CD4-positive, alpha-beta T cell (primary cell): ENCODE measurements at regions not wholly inside any gene's neighbourhood (a gene's known extent, or its start where the extent isn't known, plus 50 kb on each side); places are given as distances from the start of the nearest gene placed in this dataset.

Source experiments
- ATAC-seq: fragments of 200-7000 bp; cut with Tn5 transposase; one replicate; pipeline ENCODE4 v1.10.0; 2022; ENCODE audit warnings: mild to moderate bottlenecking; ENCODE audit not compliant: poor library complexity
- CTCF ChIA-PET: fragments of 350-600 bp; sonication (Branson Sonifier 250); formaldehyde crosslinking; loops from one replicate; lab custom pipeline; 2021; ENCODE audit warnings: antibody characterized with exemption, inconsistent platforms; lab: Charles Lee
- POLR2A ChIA-PET: fragments of 350-600 bp; sonication (Branson Sonifier 250); formaldehyde crosslinking; loops from one replicate; lab custom pipeline; 2021; ENCODE audit warnings: antibody characterized with exemption, inconsistent platforms; lab: Charles Lee
- DNase-seq, 14 experiments: peaks; one replicate each; pipeline ENCODE4 v3.0.0-alpha.2; 2013 to 2020; ENCODE audit warnings: mixed read lengths in 2 of 14
- H3K27ac ChIP-seq, 2 donors: one replicate each; pipeline versions ENCODE4 v1.5.1 to v1.7.0; 2013; ENCODE audit warnings: low read length in 2 of 2, low read depth in 1 of 2, mild to moderate bottlenecking in 1 of 2
- H3K27me3 ChIP-seq, 2 experiments: 1 replicate in 1 of 2; 2 replicates in 1 of 2; pipeline versions ENCODE4 v1.6.1 to v1.7.0; 2013; ENCODE audit warnings: low read length in 2 of 2, control low read depth in 1 of 2, mild to moderate bottlenecking in 1 of 2, moderate library complexity in 1 of 2; ENCODE audit not compliant: insufficient read depth in 2 of 2, control insufficient read depth in 1 of 2
- H3K36me3 ChIP-seq: one replicate; pipeline ENCODE4 v1.6.1; 2013; ENCODE audit warnings: low read length, control low read depth; ENCODE audit not compliant: insufficient read depth
- H3K4me1 ChIP-seq: one replicate; pipeline ENCODE4 v1.6.1; 2013; ENCODE audit warnings: low read length, control low read depth; ENCODE audit not compliant: insufficient read depth
- H3K4me3 ChIP-seq: one replicate; pipeline ENCODE4 v1.5.1; 2013; ENCODE audit warnings: mild to moderate bottlenecking, low read length, moderate library complexity
- H3K9me3 ChIP-seq, 2 experiments: 1 replicate in 1 of 2; 2 replicates in 1 of 2; pipeline versions ENCODE4 v1.6.1 to v1.7.0; 2013; ENCODE audit warnings: low read length in 2 of 2, mild to moderate bottlenecking in 2 of 2, control low read depth in 1 of 2, moderate library complexity in 1 of 2; ENCODE audit not compliant: control insufficient read depth in 1 of 2, insufficient read depth in 1 of 2
- H3K27ac Mint-ChIP-seq: one replicate; pipeline ENCODE4 v1.8.0; 2020; ENCODE audit warnings: mixed read lengths
- H3K27me3 Mint-ChIP-seq: one replicate; pipeline ENCODE4 v1.8.0; 2021; ENCODE audit warnings: mixed read lengths
- H3K36me3 Mint-ChIP-seq: one replicate; pipeline ENCODE4 v1.8.0; 2021; ENCODE audit warnings: low read depth, mixed read lengths
- H3K4me1 Mint-ChIP-seq: one replicate; pipeline ENCODE4 v1.8.0; 2021; ENCODE audit warnings: low read depth, mixed read lengths
- H3K4me3 Mint-ChIP-seq: one replicate; pipeline ENCODE4 v1.8.0; 2020; ENCODE audit warnings: mild to moderate bottlenecking, mixed read lengths
- H3K9me3 Mint-ChIP-seq: one replicate; pipeline ENCODE4 v1.8.0; 2020; ENCODE audit warnings: mixed read lengths
- CTCF ChIP-seq: fragments of 200-600 bp; IDR thresholded peaks from one replicate; pipeline ENCODE4 v1.8.0; 2022; ENCODE audit warnings: antibody characterized with exemption, mild to moderate bottlenecking
- intact Hi-C, 2 experiments: fragments of 100-400 bp; cut with DNase I in 1 of 2; cut with micrococcal nuclease in 1 of 2; formaldehyde crosslinking; loops; one replicate each; pipeline versions ENCODE4 v1.15.1 to v1.9.0; 2023 to 2025; cut with DNase I, micrococcal nuclease

DNA sequence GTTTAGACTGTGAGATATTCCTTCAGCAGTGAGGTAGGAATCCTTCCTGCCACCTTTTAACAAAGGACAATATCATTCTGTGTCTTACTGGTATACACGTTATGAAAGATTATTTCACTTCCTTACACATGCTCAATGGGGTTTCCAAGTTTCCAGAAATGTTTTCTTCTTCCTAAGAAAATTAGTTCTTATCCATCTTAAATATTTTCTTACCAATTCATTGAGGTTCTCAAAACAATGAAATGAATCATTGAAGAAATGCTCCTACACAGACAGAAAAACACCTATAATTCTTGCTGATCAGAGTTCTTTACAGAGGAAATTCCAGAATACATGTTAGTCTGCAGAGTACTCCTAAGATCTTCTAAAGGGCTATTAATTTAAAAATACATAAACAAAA, 51.4 kb upstream of the SEC61G start:
- no peak for ATAC-seq
- Mint-ChIP-seq H3K27ac (no peak overlapping the region), H3K4me3 (no peak overlapping the region), H3K27me3 (peaks cover 4% of the 10 kb centered on the region), H3K9me3 (no peaks in the 10 kb centered on the region), H3K4me1 (no peaks in the 10 kb centered on the region), H3K36me3 (no peaks in the 10 kb centered on the region)
- H3K27me3 ChIP-seq = no peaks in the 10 kb centered on the region
- ChIA-PET CTCF (no interaction called here), POLR2A (no interaction called here)
- no peaks in the 10 kb centered on the region for H3K4me1 ChIP-seq
- intact Hi-C loops = no loop called here
- H3K4me3 ChIP-seq = no peak overlapping the region
- no peaks in the 10 kb centered on the region for H3K36me3 ChIP-seq
- no peaks in the 10 kb centered on the region for H3K9me3 ChIP-seq
- no peak overlapping the region for H3K27ac ChIP-seq
- TF ChIP-seq CTCF = no peak
- no peak for DNase-seq

DNA sequence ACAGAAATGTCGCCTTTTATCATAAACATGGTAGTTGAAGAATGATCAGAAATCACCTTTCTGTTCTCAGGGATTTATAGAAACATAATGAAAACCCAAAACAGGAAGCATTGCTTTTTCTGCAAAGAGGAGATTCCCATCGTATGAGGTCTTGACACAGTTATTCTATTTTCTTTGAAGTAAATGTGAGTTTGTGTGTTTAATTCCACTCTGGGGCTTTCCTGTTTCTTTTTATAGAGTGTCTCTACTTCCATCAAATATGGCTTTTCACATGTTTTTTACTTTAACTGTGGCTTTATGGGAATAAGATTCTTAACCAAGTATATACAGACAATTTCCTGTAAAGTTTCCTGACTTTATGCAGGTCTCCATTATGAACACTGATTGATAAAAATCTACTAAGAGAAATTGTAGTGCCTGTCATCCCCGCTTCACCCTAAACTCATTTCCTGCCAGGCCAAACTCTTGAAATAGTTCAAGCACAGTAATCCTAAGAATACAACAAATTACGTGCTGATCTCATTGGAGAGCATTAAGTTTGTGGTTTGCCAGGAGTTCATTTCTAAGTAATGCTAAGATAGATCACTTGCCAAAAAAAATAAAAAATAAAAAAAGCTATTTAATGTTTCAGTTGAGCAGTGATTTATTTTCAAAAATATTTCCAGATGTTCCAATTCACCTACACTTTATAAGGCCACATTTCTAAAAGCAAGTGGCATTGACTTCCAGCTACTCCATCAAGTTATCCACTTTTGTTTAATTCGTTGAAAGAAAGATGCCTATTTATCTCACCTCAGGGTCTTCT, 52.2 kb upstream of the SEC61G start:
- no peak for ATAC-seq
- no peaks in the 10 kb centered on the region for H3K27me3 ChIP-seq
- H3K4me3 Mint-ChIP-seq = no peak overlapping the region
- no peak overlapping the region for H3K4me3 ChIP-seq
- no peak for TF ChIP-seq CTCF
- CTCF ChIA-PET = no interaction called here
- no peak overlapping the region for H3K27ac Mint-ChIP-seq
- POLR2A ChIA-PET = no interaction called here
- H3K9me3 Mint-ChIP-seq = no peaks in the 10 kb centered on the region
- H3K36me3 Mint-ChIP-seq = no peaks in the 10 kb centered on the region
- H3K9me3 ChIP-seq = no peaks in the 10 kb centered on the region
- peaks cover 4% of the 10 kb centered on the region for H3K27me3 Mint-ChIP-seq
- no peak overlapping the region for H3K27ac ChIP-seq
- H3K4me1 Mint-ChIP-seq = no peaks in the 10 kb centered on the region
- intact Hi-C loops = no loop called here
- no peak for DNase-seq
- no peaks in the 10 kb centered on the region for H3K36me3 ChIP-seq
- no peaks in the 10 kb centered on the region for H3K4me1 ChIP-seq

GRCh38 chr7:54811846-54812254, 52.8 kb upstream of the SEC61G start:
- ATAC-seq (no peak), DNase-seq (no peak)
- Histone ChIP-seq H3K9me3 (no peaks in the 10 kb centered on the region), H3K4me3 (no peak overlapping the region), H3K27me3 (no peaks in the 10 kb centered on the region), H3K36me3 (no peaks in the 10 kb centered on the region), H3K27ac (no peak overlapping the region), H3K4me1 (no peaks in the 10 kb centered on the region)
- no peak for TF ChIP-seq CTCF
- H3K9me3 Mint-ChIP-seq = no peaks in the 10 kb centered on the region
- CTCF ChIA-PET = no interaction called here
- intact Hi-C loops = no loop called here
- POLR2A ChIA-PET = no interaction called here
- no peaks in the 10 kb centered on the region for H3K36me3 Mint-ChIP-seq
- no peak overlapping the region for H3K27ac Mint-ChIP-seq
- H3K4me1 Mint-ChIP-seq = no peaks in the 10 kb centered on the region
- H3K27me3 Mint-ChIP-seq = peaks cover 4% of the 10 kb centered on the region
- H3K4me3 Mint-ChIP-seq = no peak overlapping the region
